ENCODE measurements at regions not wholly inside any gene's neighbourhood (a gene's known extent, or its start where the extent isn't known, plus 50 kb on each side); places are given as distances from the start of the nearest gene placed in this dataset.

DNA sequence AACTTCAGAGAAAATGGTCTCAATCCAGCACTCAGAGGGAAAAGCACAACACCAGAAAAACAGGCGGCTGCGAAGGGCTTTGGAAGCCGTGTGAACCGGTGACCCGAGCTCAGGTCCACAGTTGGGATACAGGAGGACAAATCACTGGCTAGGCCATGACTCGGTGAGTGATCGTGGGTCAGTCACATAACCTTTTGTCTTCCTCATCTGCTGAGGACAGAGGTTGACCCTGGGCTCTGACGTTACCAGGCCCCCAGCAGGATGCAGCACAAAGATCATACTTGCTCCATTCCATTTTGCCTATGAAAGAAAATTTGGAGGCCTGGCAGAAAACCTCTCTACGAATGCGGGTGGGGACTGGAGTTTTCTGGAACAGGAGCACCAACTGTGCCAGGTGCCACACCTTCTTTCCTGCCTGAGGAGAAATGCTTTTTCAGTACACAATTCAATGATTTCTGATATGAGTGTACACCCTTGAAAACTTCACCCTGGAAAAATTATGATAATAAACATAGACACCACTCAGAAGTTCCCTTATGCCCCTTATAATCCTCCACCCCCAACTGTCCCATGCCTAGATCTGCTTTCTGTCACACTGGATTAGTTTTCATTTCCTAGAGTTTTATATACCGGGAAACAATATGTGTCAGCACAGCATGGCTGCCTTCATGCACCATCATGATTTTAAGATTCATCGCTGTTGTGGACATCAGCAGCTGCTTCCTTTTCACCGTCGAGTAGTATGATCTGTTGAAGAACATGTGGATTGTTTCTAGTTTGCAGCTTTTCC, 85.3 kb upstream of the RALGAPA2 start:
- H3K4me1 ChIP-seq (ENCODE audit: insufficient read depth, low read length): peaks cover 6% of the 10 kb centered on the region; the same call in 1 of the 2 replicates
- H3K9ac ChIP-seq (ENCODE audit: insufficient read depth, low read depth, low read length): no peak overlapping the region
- H4K20me1 ChIP-seq (ENCODE audit: insufficient read depth, low read length): no peaks in the 10 kb centered on the region
- no peaks in the 10 kb centered on the region for H3K36me3 ChIP-seq (replicated peaks in 1 of 2; ENCODE audit: control insufficient read depth in 1 of 2, insufficient read depth in 2 of 2, low read length in 2 of 2)
- no TSS peak for BruUV-seq (replicated peaks)
- no peaks in the 10 kb centered on the region for H3K79me2 ChIP-seq (ENCODE audit: insufficient read depth, low read length)
- DNase-seq (ENCODE audit: low spot score): no peak
- no peak for FAIRE-seq
- H3K27ac ChIP-seq (ENCODE audit: extremely low read length, insufficient read depth, low read length): no peak overlapping the region
- in situ Hi-C loops (cut with HindIII; ENCODE audit: extremely low pct_ligation_motif_present, low pct_unique_long_range_greater_than_20kb): no loop called here
- WGBS (ENCODE audit: low lambda C conversion rate): 49% methylated on average over 14 of the region's 14 CpGs
- ChIA-PET CTCF (ENCODE audit: low intra/inter-chr PET ratio, low total read pairs) (no interaction called here), POLR2A (no interaction called here)
- no peak overlapping the region for H3K4me3 ChIP-seq (replicated peaks in 1 of 3; ENCODE audit: insufficient read depth in 1 of 3, low read depth in 2 of 3, low read length in 3 of 3)
- no peak; the same call in 2 of the 3 replicates for ATAC-seq
- intact Hi-C loops (cut with micrococcal nuclease; ENCODE audit: unreplicated experiment): no loop called here
- no peaks in the 10 kb centered on the region for H3K9me3 ChIP-seq (ENCODE audit: low read length)
- H3K27me3 ChIP-seq (ENCODE audit: control insufficient read depth in 1 of 2, insufficient read depth in 2 of 2, low read length in 2 of 2): 0 out of 5 replicates have a peak, but pooled peaks cover 0 to 2% of the 10 kb centered on the region in 2 experiments
- H2AFZ ChIP-seq (ENCODE audit: low read length): no peak overlapping the region
- H3K4me2 ChIP-seq (ENCODE audit: low read depth, low read length): no peak overlapping the region
- TF ChIP-seq ZNF256 (CRISPR knock-in tag; conservative IDR thresholded peaks at IDR 0.05): no peak
- TF ChIP-seq, protein P1, sequence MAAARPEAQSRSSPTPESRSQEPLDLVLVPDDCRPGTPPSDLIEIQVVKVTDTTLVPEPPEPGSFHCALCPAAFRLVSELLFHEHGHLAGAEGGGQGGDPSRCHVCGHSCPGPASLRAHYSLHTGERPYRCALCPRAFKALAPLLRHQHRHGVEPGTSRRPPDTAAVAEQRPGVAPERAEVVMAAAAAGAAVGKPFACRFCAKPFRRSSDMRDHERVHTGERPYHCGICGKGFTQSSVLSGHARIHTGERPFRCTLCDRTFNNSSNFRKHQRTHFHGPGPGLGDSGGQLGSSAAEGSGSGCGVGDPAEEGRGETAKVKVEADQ (CRISPR knock-in tag; IDR thresholded peaks at IDR 0.05; ENCODE audit: borderline replicate concordance): no peak
- no peak for TF ChIP-seq DPF2 (CRISPR knock-in tag; IDR thresholded peaks at IDR 0.05; ENCODE audit: borderline replicate concordance, low read depth)
- no peak for TF ChIP-seq ZMAT3 (CRISPR knock-in tag; conservative IDR thresholded peaks at IDR 0.05)
- no peak for TF ChIP-seq ZSCAN12 (CRISPR knock-in tag; IDR thresholded peaks at IDR 0.05)
- TF ChIP-seq ZFP82 (CRISPR knock-in tag; IDR thresholded peaks at IDR 0.05; ENCODE audit: borderline replicate concordance): no peak
- no peak for TF ChIP-seq HES4 (CRISPR knock-in tag; IDR thresholded peaks at IDR 0.05; ENCODE audit: borderline replicate concordance)
- no peak for TF ChIP-seq ZNF329 (CRISPR knock-in tag; IDR thresholded peaks at IDR 0.05; ENCODE audit: low read depth)
- no peak for TF ChIP-seq FOXP1 (IDR thresholded peaks at IDR 0.05)
- no peak for TF ChIP-seq FOXP1 (CRISPR knock-in tag; IDR thresholded peaks at IDR 0.05)
- no peak for TF ChIP-seq ZFX (CRISPR knock-in tag; IDR thresholded peaks at IDR 0.05; ENCODE audit: low read depth)
- TF ChIP-seq ZNF570 (CRISPR knock-in tag; IDR thresholded peaks at IDR 0.05; ENCODE audit: borderline replicate concordance): no peak
- TF ChIP-seq U2AF1 (optimal IDR thresholded peaks at IDR 0.05; ENCODE audit: low read depth, low read length): no peak
- TF ChIP-seq, protein P2, sequence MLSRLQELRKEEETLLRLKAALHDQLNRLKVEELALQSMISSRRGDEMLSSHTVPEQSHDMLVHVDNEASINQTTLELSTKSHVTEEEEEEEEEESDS (CRISPR knock-in tag; IDR thresholded peaks at IDR 0.05; ENCODE audit: borderline replicate concordance): no peak
- TF ChIP-seq MEIS2 (CRISPR knock-in tag; IDR thresholded peaks at IDR 0.05): no peak
- no peak for TF ChIP-seq ZKSCAN1 (IDR thresholded peaks at IDR 0.05; ENCODE audit: low read length)
- TF ChIP-seq ZNF3 (CRISPR knock-in tag; IDR thresholded peaks at IDR 0.05): no peak
